Body of pancreas (tissue), 4 donors: ENCODE measurements at regions not wholly inside any gene's neighbourhood (a gene's known extent, or its start where the extent isn't known, plus 50 kb on each side); places are given as distances from the start of the nearest gene placed in this dataset.

Source experiments
- CTCF ChIP-seq, 7 experiments: fragments of 450-650 bp in 4 of 7; fragments of 200-600 bp in 3 of 7; sonication (generic) in 3 of 7; IDR thresholded peaks; one replicate each; pipeline ENCODE4 v1.5.1; 2016 to 2019; ENCODE audit warnings: antibody characterized with exemption in 7 of 7
- POLR2A ChIP-seq, 3 donors: fragments of 450-650 bp; IDR thresholded peaks; one replicate each; pipeline ENCODE4 v1.6.1; 2016; ENCODE audit warnings: antibody characterized with exemption in 3 of 3, mild to moderate bottlenecking in 2 of 3

GRCh38 chr2:145059343-145059742 lies 539.4 kb upstream of the ZEB2 start:
- TF ChIP-seq CTCF (IDR thresholded peaks at IDR 0.05) (no peak), POLR2A (IDR thresholded peaks at IDR 0.05) (no peak)
